ENCODE measurements at regions not wholly inside any gene's neighbourhood (a gene's known extent, or its start where the extent isn't known, plus 50 kb on each side); places are given as distances from the start of the nearest gene placed in this dataset.

- POLR2A ChIA-PET, result no interaction called here
- H3K9me3 ChIP-seq, result no peaks in the 10 kb centered on the region
- WGBS (ENCODE audit: insufficient coverage), result 70% methylated on average over 5 of the region's 6 CpGs
- H3K4me1 ChIP-seq (ENCODE audit: control insufficient read depth in 1 of 2, extremely low read depth in 1 of 2, insufficient read depth in 2 of 2, low read length in 2 of 2), result no peaks in the 10 kb centered on the region
- CTCF ChIA-PET, result interaction anchor here in 1 of 2 donors (0.6 kb wide), 1 partner anchor 696 kb away, joined by 3 read pairs; no protein-coding TSS in a partner anchor
- peaks cover 0 to 3% of the 10 kb centered on the region in 2 experiments for H3K27me3 ChIP-seq (replicated peaks in 1 of 2; ENCODE audit: control insufficient read depth in 2 of 2, extremely low read depth in 1 of 2, insufficient read depth in 2 of 2, low read length in 1 of 2)
- ATAC-seq (replicated peaks in 1 of 4), result no peak
- no peak for DNase-seq
- no peaks in the 10 kb centered on the region for H3K36me3 ChIP-seq (ENCODE audit: control insufficient read depth in 2 of 2, extremely low read depth in 1 of 2, insufficient read depth in 1 of 2, low read length in 1 of 2)
- no peaks in the 10 kb centered on the region for H3K4me1 Mint-ChIP-seq
- no peaks in the 10 kb centered on the region for H3K9me3 Mint-ChIP-seq
- no peak overlapping the region for H3K4me3 ChIP-seq (ENCODE audit: control insufficient read depth in 1 of 2, extremely low read depth in 1 of 2, low read length in 1 of 2)
- H3K27me3 Mint-ChIP-seq, result peaks cover 5 to 6% of the 10 kb centered on the region in 2 donors
- H3K36me3 Mint-ChIP-seq, result no peaks in the 10 kb centered on the region
- H3K4me3 Mint-ChIP-seq, result no peak overlapping the region
- H3K27ac ChIP-seq (ENCODE audit: low read length), result no peak overlapping the region
- no peak overlapping the region for H3K27ac Mint-ChIP-seq
Measured at GRCh38 chr20:19807946-19808330, 49.9 kb downstream of the RIN2 start.

GRCh38 chr20:19808498-19808897, 50.4 kb downstream of the RIN2 start:
- Histone ChIP-seq H3K4me1 (ENCODE audit: control insufficient read depth in 1 of 2, extremely low read depth in 1 of 2, insufficient read depth in 2 of 2, low read length in 2 of 2) (no peaks in the 10 kb centered on the region), H3K9me3 (no peaks in the 10 kb centered on the region), H3K27ac (ENCODE audit: low read length) (no peak overlapping the region), H3K4me3 (ENCODE audit: control insufficient read depth in 1 of 2, extremely low read depth in 1 of 2, low read length in 1 of 2) (no peak overlapping the region), H3K27me3 (replicated peaks in 1 of 2; ENCODE audit: control insufficient read depth in 2 of 2, extremely low read depth in 1 of 2, insufficient read depth in 2 of 2, low read length in 1 of 2) (peaks cover 0 to 3% of the 10 kb centered on the region in 2 experiments), H3K36me3 (ENCODE audit: control insufficient read depth in 2 of 2, extremely low read depth in 1 of 2, insufficient read depth in 1 of 2, low read length in 1 of 2) (no peaks in the 10 kb centered on the region)
- H3K4me1 Mint-ChIP-seq, result no peaks in the 10 kb centered on the region
- CTCF ChIA-PET, result interaction anchor here in 1 of 2 donors (0.6 kb wide), 1 partner anchor 695 kb away, joined by 3 read pairs; no protein-coding TSS in a partner anchor
- H3K4me3 Mint-ChIP-seq, result no peak overlapping the region
- no peak for DNase-seq
- H3K36me3 Mint-ChIP-seq, result no peaks in the 10 kb centered on the region
- no peak for ATAC-seq (replicated peaks in 1 of 4)
- H3K27ac Mint-ChIP-seq, result no peak overlapping the region
- H3K9me3 Mint-ChIP-seq, result no peaks in the 10 kb centered on the region
- WGBS (ENCODE audit: insufficient coverage), result 76% methylated on average over 7 of the region's 8 CpGs
- POLR2A ChIA-PET, result no interaction called here
- H3K27me3 Mint-ChIP-seq, result peaks cover 5 to 6% of the 10 kb centered on the region in 2 donors

- H3K4me1 Mint-ChIP-seq, result no peaks in the 10 kb centered on the region
- H3K9me3 Mint-ChIP-seq, result no peaks in the 10 kb centered on the region
- ATAC-seq (replicated peaks in 1 of 4), result no peak
- H3K27ac Mint-ChIP-seq, result no peak overlapping the region
- Histone ChIP-seq H3K9me3 (no peaks in the 10 kb centered on the region), H3K27ac (ENCODE audit: low read length) (no peak overlapping the region), H3K4me1 (ENCODE audit: control insufficient read depth in 1 of 2, extremely low read depth in 1 of 2, insufficient read depth in 2 of 2, low read length in 2 of 2) (no peaks in the 10 kb centered on the region), H3K4me3 (ENCODE audit: control insufficient read depth in 1 of 2, extremely low read depth in 1 of 2, low read length in 1 of 2) (no peak overlapping the region), H3K36me3 (ENCODE audit: control insufficient read depth in 2 of 2, extremely low read depth in 1 of 2, insufficient read depth in 1 of 2, low read length in 1 of 2) (no peaks in the 10 kb centered on the region), H3K27me3 (replicated peaks in 1 of 2; ENCODE audit: control insufficient read depth in 2 of 2, extremely low read depth in 1 of 2, insufficient read depth in 2 of 2, low read length in 1 of 2) (peaks cover 0 to 5% of the 10 kb centered on the region in 2 experiments)
- CTCF ChIA-PET, result no interaction called here
- POLR2A ChIA-PET, result no interaction called here
- 92% methylated on average over 9 of the region's 9 CpGs for WGBS (ENCODE audit: insufficient coverage)
- H3K4me3 Mint-ChIP-seq, result no peak overlapping the region
- H3K36me3 Mint-ChIP-seq, result no peaks in the 10 kb centered on the region
- no peak for DNase-seq
- H3K27me3 Mint-ChIP-seq, result peaks cover 5 to 10% of the 10 kb centered on the region in 2 donors
Measured at GRCh38 chr20:19809505-19809904, 51.4 kb downstream of the RIN2 start.

GRCh38 chr20:19811231-19811630, 53.2 kb downstream of the RIN2 start:
- H3K27me3 Mint-ChIP-seq, result peaks cover 5 to 12% of the 10 kb centered on the region in 2 donors
- Histone ChIP-seq H3K27me3 (replicated peaks in 1 of 2; ENCODE audit: control insufficient read depth in 2 of 2, extremely low read depth in 1 of 2, insufficient read depth in 2 of 2, low read length in 1 of 2) (peaks cover 0 to 5% of the 10 kb centered on the region in 2 experiments), H3K9me3 (no peaks in the 10 kb centered on the region), H3K4me3 (ENCODE audit: control insufficient read depth in 1 of 2, extremely low read depth in 1 of 2, low read length in 1 of 2) (no peak overlapping the region), H3K36me3 (ENCODE audit: control insufficient read depth in 2 of 2, extremely low read depth in 1 of 2, insufficient read depth in 1 of 2, low read length in 1 of 2) (no peaks in the 10 kb centered on the region), H3K4me1 (ENCODE audit: control insufficient read depth in 1 of 2, extremely low read depth in 1 of 2, insufficient read depth in 2 of 2, low read length in 2 of 2) (no peaks in the 10 kb centered on the region), H3K27ac (ENCODE audit: low read length) (no peak overlapping the region)
- H3K27ac Mint-ChIP-seq, result no peak overlapping the region
- H3K36me3 Mint-ChIP-seq, result no peaks in the 10 kb centered on the region
- no peaks in the 10 kb centered on the region for H3K9me3 Mint-ChIP-seq
- ATAC-seq (replicated peaks in 1 of 4) (no peak), DNase-seq (no peak)
- WGBS (ENCODE audit: insufficient coverage), result 89% methylated on average over 6 of the region's 8 CpGs
- H3K4me3 Mint-ChIP-seq, result no peak overlapping the region
- H3K4me1 Mint-ChIP-seq, result peaks cover 0 to 3% (median 0%) of the 10 kb centered on the region in 3 donors
- ChIA-PET POLR2A (no interaction called here), CTCF (no interaction called here)

- H3K27me3 Mint-ChIP-seq, result peaks cover 4 to 16% of the 10 kb centered on the region in 2 donors
- H3K9me3 ChIP-seq, result no peaks in the 10 kb centered on the region
- H3K36me3 Mint-ChIP-seq, result no peaks in the 10 kb centered on the region
- WGBS (ENCODE audit: insufficient coverage), result no CpG with 5 or more reads among the region's 1 CpG
- no peak for ATAC-seq (replicated peaks in 1 of 4)
- H3K27ac Mint-ChIP-seq, result no peak overlapping the region
- POLR2A ChIA-PET, result no interaction called here
- peaks cover 0 to 3% (median 0%) of the 10 kb centered on the region in 3 donors for H3K4me1 Mint-ChIP-seq
- no peaks in the 10 kb centered on the region for H3K36me3 ChIP-seq (ENCODE audit: control insufficient read depth in 2 of 2, extremely low read depth in 1 of 2, insufficient read depth in 1 of 2, low read length in 1 of 2)
- no peak overlapping the region for H3K4me3 ChIP-seq (ENCODE audit: control insufficient read depth in 1 of 2, extremely low read depth in 1 of 2, low read length in 1 of 2)
- no peaks in the 10 kb centered on the region for H3K9me3 Mint-ChIP-seq
- no peak for DNase-seq
- H3K4me1 ChIP-seq (ENCODE audit: control insufficient read depth in 1 of 2, extremely low read depth in 1 of 2, insufficient read depth in 2 of 2, low read length in 2 of 2), result no peaks in the 10 kb centered on the region
- CTCF ChIA-PET, result interaction anchor here in 1 of 2 donors (0.6 kb wide), 1 partner anchor 23 kb away, joined by 3 read pairs; no protein-coding TSS in a partner anchor
- peaks cover 0 to 5% of the 10 kb centered on the region in 2 experiments for H3K27me3 ChIP-seq (replicated peaks in 1 of 2; ENCODE audit: control insufficient read depth in 2 of 2, extremely low read depth in 1 of 2, insufficient read depth in 2 of 2, low read length in 1 of 2)
- H3K27ac ChIP-seq (ENCODE audit: low read length), result no peak overlapping the region
- no peak overlapping the region for H3K4me3 Mint-ChIP-seq
Measured at GRCh38 chr20:19812056-19812455, 54.0 kb downstream of the RIN2 start.

GRCh38 chr20:19812696-19813095, 54.6 kb downstream of the RIN2 start:
- Histone ChIP-seq H3K36me3 (ENCODE audit: control insufficient read depth in 2 of 2, extremely low read depth in 1 of 2, insufficient read depth in 1 of 2, low read length in 1 of 2) (no peaks in the 10 kb centered on the region), H3K27ac (ENCODE audit: low read length) (no peak overlapping the region), H3K4me1 (ENCODE audit: control insufficient read depth in 1 of 2, extremely low read depth in 1 of 2, insufficient read depth in 2 of 2, low read length in 2 of 2) (no peaks in the 10 kb centered on the region), H3K9me3 (no peaks in the 10 kb centered on the region), H3K4me3 (ENCODE audit: control insufficient read depth in 1 of 2, extremely low read depth in 1 of 2, low read length in 1 of 2) (no peak overlapping the region), H3K27me3 (replicated peaks in 1 of 2; ENCODE audit: control insufficient read depth in 2 of 2, extremely low read depth in 1 of 2, insufficient read depth in 2 of 2, low read length in 1 of 2) (peaks cover 0 to 5% of the 10 kb centered on the region in 2 experiments)
- Mint-ChIP-seq H3K27me3 (peaks cover 4 to 16% of the 10 kb centered on the region in 2 donors), H3K9me3 (no peaks in the 10 kb centered on the region), H3K36me3 (no peaks in the 10 kb centered on the region), H3K4me3 (no peak overlapping the region), H3K27ac (no peak overlapping the region), H3K4me1 (peaks cover 0 to 3% (median 0%) of the 10 kb centered on the region in 3 donors)
- DNase-seq (no peak), ATAC-seq (replicated peaks in 1 of 4) (no peak)
- ChIA-PET POLR2A (no interaction called here), CTCF (no interaction called here)
- WGBS (ENCODE audit: insufficient coverage), result no CpG with 5 or more reads among the region's 1 CpG

All from T-cell (primary cell).